ENCODE measurements at regions not wholly inside any gene's neighbourhood (a gene's known extent, or its start where the extent isn't known, plus 50 kb on each side); places are given as distances from the start of the nearest gene placed in this dataset.

GRCh38 chr3:153734777-153735551, 386.2 kb upstream of the ARHGEF26 start:
- no TSS peak for BruUV-seq (replicated peaks)
- H3K9ac ChIP-seq (ENCODE audit: low read length): no peak overlapping the region
- H3K79me2 ChIP-seq (ENCODE audit: insufficient read depth, low read length): no peaks in the 10 kb centered on the region
- H3K4me1 ChIP-seq (ENCODE audit: control insufficient read depth in 1 of 2, insufficient read depth in 2 of 2, low read length in 2 of 2): peaks cover 0 to 4% of the 10 kb centered on the region in 2 experiments; a peak in 1 of 4 replicates
- H3K36me3 ChIP-seq (ENCODE audit: control insufficient read depth in 1 of 2, insufficient read depth in 2 of 2, low read length in 2 of 2): no peaks in the 10 kb centered on the region
- no peaks in the 10 kb centered on the region for H4K20me1 ChIP-seq (ENCODE audit: insufficient read depth)
- no peaks in the 10 kb centered on the region for H3K27me3 ChIP-seq (ENCODE audit: insufficient read depth, low read length)
- H2AFZ ChIP-seq (ENCODE audit: low read depth, low read length, poor library complexity, severe bottlenecking): no peak overlapping the region
- DNase-seq (ENCODE audit: low read depth, low spot score): no peak
- ATAC-seq: no peak
- H3K4me3 ChIP-seq (replicated peaks in 1 of 2; ENCODE audit: low read depth in 1 of 2, low read length in 2 of 2): no peak overlapping the region
- ChIA-PET RAD21 (ENCODE audit: low non-redundant PET in 1 of 2, low total read pairs in 2 of 2, uncharacterized antibody in 2 of 2, unreplicated experiment in 2 of 2) (no interaction called here), POLR2A (no interaction called here), CTCF (no interaction called here)
- H3K4me2 ChIP-seq (ENCODE audit: low read length): no peak overlapping the region
- peaks cover 0 to 6% of the 10 kb centered on the region in 2 experiments; a peak in 1 of 4 replicates for H3K9me3 ChIP-seq (ENCODE audit: control insufficient read depth in 1 of 2, insufficient read depth in 1 of 2, low read depth in 1 of 2, low read length in 2 of 2)
- H3K9me2 ChIP-seq (ENCODE audit: insufficient read depth): no peaks in the 10 kb centered on the region
- TF ChIP-seq YY1 (IDR thresholded peaks at IDR 0.05; ENCODE audit: extremely low read depth, insufficient replicate concordance, low read depth, low read length) (no peak), POLR2AphosphoS5 (IDR thresholded peaks at IDR 0.05; ENCODE audit: low read depth, low read length) (no peak), JUND (IDR thresholded peaks at IDR 0.05) (no peak), ELF1 (IDR thresholded peaks at IDR 0.05; ENCODE audit: borderline replicate concordance, low read depth) (no peak), EZH2phosphoT487 (IDR thresholded peaks at IDR 0.05; ENCODE audit: borderline replicate concordance) (no peak), EZH2 (IDR thresholded peaks at IDR 0.05) (no peak), SP1 (IDR thresholded peaks at IDR 0.05; ENCODE audit: low read depth) (no peak), CBX3 (IDR thresholded peaks at IDR 0.05; ENCODE audit: low read depth) (no peak), CTCF (IDR thresholded peaks at IDR 0.05 in 2 of 3, conservative IDR thresholded peaks at IDR 0.05 in 1 of 3; ENCODE audit: borderline replicate concordance in 1 of 3, insufficient read depth in 1 of 3, low read depth in 2 of 3, low read length in 2 of 3) (no peak), SRF (IDR thresholded peaks at IDR 0.05; ENCODE audit: low read depth) (no peak), RAD21 (IDR thresholded peaks at IDR 0.05; ENCODE audit: low read depth) (no peak), FOSL1 (IDR thresholded peaks at IDR 0.05; ENCODE audit: low read depth) (no peak)
- TF ChIP-seq, protein P1, sequence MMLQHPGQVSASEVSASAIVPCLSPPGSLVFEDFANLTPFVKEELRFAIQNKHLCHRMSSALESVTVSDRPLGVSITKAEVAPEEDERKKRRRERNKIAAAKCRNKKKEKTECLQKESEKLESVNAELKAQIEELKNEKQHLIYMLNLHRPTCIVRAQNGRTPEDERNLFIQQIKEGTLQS (IDR thresholded peaks at IDR 0.05): no peak
- TF ChIP-seq, protein P2, sequence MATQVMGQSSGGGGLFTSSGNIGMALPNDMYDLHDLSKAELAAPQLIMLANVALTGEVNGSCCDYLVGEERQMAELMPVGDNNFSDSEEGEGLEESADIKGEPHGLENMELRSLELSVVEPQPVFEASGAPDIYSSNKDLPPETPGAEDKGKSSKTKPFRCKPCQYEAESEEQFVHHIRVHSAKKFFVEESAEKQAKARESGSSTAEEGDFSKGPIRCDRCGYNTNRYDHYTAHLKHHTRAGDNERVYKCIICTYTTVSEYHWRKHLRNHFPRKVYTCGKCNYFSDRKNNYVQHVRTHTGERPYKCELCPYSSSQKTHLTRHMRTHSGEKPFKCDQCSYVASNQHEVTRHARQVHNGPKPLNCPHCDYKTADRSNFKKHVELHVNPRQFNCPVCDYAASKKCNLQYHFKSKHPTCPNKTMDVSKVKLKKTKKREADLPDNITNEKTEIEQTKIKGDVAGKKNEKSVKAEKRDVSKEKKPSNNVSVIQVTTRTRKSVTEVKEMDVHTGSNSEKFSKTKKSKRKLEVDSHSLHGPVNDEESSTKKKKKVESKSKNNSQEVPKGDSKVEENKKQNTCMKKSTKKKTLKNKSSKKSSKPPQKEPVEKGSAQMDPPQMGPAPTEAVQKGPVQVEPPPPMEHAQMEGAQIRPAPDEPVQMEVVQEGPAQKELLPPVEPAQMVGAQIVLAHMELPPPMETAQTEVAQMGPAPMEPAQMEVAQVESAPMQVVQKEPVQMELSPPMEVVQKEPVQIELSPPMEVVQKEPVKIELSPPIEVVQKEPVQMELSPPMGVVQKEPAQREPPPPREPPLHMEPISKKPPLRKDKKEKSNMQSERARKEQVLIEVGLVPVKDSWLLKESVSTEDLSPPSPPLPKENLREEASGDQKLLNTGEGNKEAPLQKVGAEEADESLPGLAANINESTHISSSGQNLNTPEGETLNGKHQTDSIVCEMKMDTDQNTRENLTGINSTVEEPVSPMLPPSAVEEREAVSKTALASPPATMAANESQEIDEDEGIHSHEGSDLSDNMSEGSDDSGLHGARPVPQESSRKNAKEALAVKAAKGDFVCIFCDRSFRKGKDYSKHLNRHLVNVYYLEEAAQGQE (IDR thresholded peaks at IDR 0.05; ENCODE audit: low read depth): no peak
- intact Hi-C loops (cut with micrococcal nuclease): no loop called here
- no peak overlapping the region for H3K27ac ChIP-seq (ENCODE audit: low read depth, low read length)

Measured in HCT116 (cell line).